ENCODE measurements at regions not wholly inside any gene's neighbourhood (a gene's known extent, or its start where the extent isn't known, plus 50 kb on each side); places are given as distances from the start of the nearest gene placed in this dataset.

DNA sequence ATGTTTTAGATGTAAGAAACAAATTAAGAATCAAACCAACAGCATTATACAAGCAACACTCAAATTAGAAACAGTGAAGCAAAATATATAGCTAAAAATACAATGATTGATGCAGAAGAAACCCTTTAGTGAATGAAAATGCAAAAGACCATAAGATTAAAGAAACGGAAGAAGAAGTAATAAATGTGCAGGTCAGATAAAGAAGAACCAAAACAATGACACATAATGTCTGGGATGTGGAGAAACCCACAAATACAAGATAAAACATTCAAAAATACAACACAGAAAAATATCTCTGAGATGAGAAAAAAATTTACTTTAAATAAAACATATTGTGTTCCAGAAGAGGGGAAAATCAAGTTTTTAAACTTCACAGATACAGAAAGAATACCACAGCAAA is 73.4 kb upstream of the AVPR1A start:
- Mint-ChIP-seq H3K4me3 (ENCODE audit: unreplicated experiment) (no peak overlapping the region), H3K36me3 (ENCODE audit: low read depth, unreplicated experiment) (no peaks in the 10 kb centered on the region), H3K27me3 (ENCODE audit: unreplicated experiment) (no peaks in the 10 kb centered on the region), H3K27ac (ENCODE audit: unreplicated experiment) (no peak overlapping the region), H3K9me3 (ENCODE audit: unreplicated experiment) (no peaks in the 10 kb centered on the region), H3K4me1 (ENCODE audit: unreplicated experiment) (no peaks in the 10 kb centered on the region)
- TF ChIP-seq CTCF (IDR thresholded peaks at IDR 0.05; ENCODE audit: unreplicated experiment) = no peak
- no peak for DNase-seq (ENCODE audit: low spot score)

- no peak for DNase-seq (ENCODE audit: low spot score)
- Mint-ChIP-seq H3K4me3 (ENCODE audit: unreplicated experiment) (no peak overlapping the region), H3K9me3 (ENCODE audit: unreplicated experiment) (no peaks in the 10 kb centered on the region), H3K4me1 (ENCODE audit: unreplicated experiment) (no peaks in the 10 kb centered on the region), H3K27me3 (ENCODE audit: unreplicated experiment) (no peaks in the 10 kb centered on the region), H3K27ac (ENCODE audit: unreplicated experiment) (no peak overlapping the region), H3K36me3 (ENCODE audit: low read depth, unreplicated experiment) (no peaks in the 10 kb centered on the region)
- TF ChIP-seq CTCF (IDR thresholded peaks at IDR 0.05; ENCODE audit: unreplicated experiment) = no peak
Measured at GRCh38 chr12:63223128-63223527, 72.1 kb upstream of the AVPR1A start.

GRCh38 chr12:63222582-63222981 is 71.6 kb upstream of the AVPR1A start:
- Mint-ChIP-seq H3K9me3 (ENCODE audit: unreplicated experiment) (no peaks in the 10 kb centered on the region), H3K36me3 (ENCODE audit: low read depth, unreplicated experiment) (no peaks in the 10 kb centered on the region), H3K4me3 (ENCODE audit: unreplicated experiment) (no peak overlapping the region), H3K27ac (ENCODE audit: unreplicated experiment) (no peak overlapping the region), H3K4me1 (ENCODE audit: unreplicated experiment) (no peaks in the 10 kb centered on the region), H3K27me3 (ENCODE audit: unreplicated experiment) (no peaks in the 10 kb centered on the region)
- DNase-seq (ENCODE audit: low spot score) = no peak
- TF ChIP-seq CTCF (IDR thresholded peaks at IDR 0.05; ENCODE audit: unreplicated experiment) = no peak

DNA sequence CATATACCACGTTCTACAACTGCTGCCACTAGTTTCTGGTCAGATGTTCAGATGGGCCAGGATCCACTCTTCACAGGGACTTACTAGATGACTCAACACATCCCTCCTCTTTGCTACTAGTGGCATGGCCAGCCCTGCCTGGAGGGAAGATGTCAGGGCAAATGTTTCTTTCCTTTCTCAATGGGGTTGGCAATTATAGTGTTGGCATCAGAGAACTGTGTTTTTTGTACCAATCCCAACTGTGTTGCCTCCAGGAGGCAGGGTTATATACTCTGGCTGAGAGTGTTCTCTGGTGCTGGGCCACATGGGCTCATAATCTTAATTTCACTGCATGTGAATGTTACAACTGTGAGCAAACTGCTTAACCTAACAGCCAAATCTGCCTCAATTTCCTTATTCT is 69.9 kb upstream of the AVPR1A start:
- Mint-ChIP-seq H3K36me3 (ENCODE audit: low read depth, unreplicated experiment) (no peaks in the 10 kb centered on the region), H3K9me3 (ENCODE audit: unreplicated experiment) (no peaks in the 10 kb centered on the region), H3K4me1 (ENCODE audit: unreplicated experiment) (no peaks in the 10 kb centered on the region), H3K27ac (ENCODE audit: unreplicated experiment) (no peak overlapping the region), H3K27me3 (ENCODE audit: unreplicated experiment) (no peaks in the 10 kb centered on the region), H3K4me3 (ENCODE audit: unreplicated experiment) (no peak overlapping the region)
- no peak for TF ChIP-seq CTCF (IDR thresholded peaks at IDR 0.05; ENCODE audit: unreplicated experiment)
- no peak for DNase-seq (ENCODE audit: low spot score)

GRCh38 chr12:63212316-63212715 is 61.3 kb upstream of the AVPR1A start:
- H3K27me3 Mint-ChIP-seq (ENCODE audit: unreplicated experiment) = no peaks in the 10 kb centered on the region
- H3K4me3 Mint-ChIP-seq (ENCODE audit: unreplicated experiment) = no peak overlapping the region
- no peak overlapping the region for H3K27ac Mint-ChIP-seq (ENCODE audit: unreplicated experiment)
- no peaks in the 10 kb centered on the region for H3K4me1 Mint-ChIP-seq (ENCODE audit: unreplicated experiment)
- no peak for DNase-seq (ENCODE audit: low spot score)
- TF ChIP-seq CTCF (IDR thresholded peaks at IDR 0.05; ENCODE audit: unreplicated experiment) = no peak
- H3K36me3 Mint-ChIP-seq (ENCODE audit: low read depth, unreplicated experiment) = no peaks in the 10 kb centered on the region
- H3K9me3 Mint-ChIP-seq (ENCODE audit: unreplicated experiment) = no peaks in the 10 kb centered on the region

Measured in endothelial cell (in vitro differentiated cells).